ENCODE measurements at regions not wholly inside any gene's neighbourhood (a gene's known extent, or its start where the extent isn't known, plus 50 kb on each side); places are given as distances from the start of the nearest gene placed in this dataset.

GRCh38 chr4:73675623-73676022, 55.4 kb upstream of the RASSF6 start:
- no peak for TF ChIP-seq POLR2A (IDR thresholded peaks at IDR 0.05)
- TF ChIP-seq CTCF (IDR thresholded peaks at IDR 0.05) = no peak
